HG03064 (cell line): ENCODE measurements at regions not wholly inside any gene's neighbourhood (a gene's known extent, or its start where the extent isn't known, plus 50 kb on each side); places are given as distances from the start of the nearest gene placed in this dataset.

Experiments used
- ATAC-seq: cut with Tn5 transposase; IDR thresholded peaks from one replicate; pipeline ENCODE4 v1.9.1; 2021; ENCODE audit warnings: low read depth; ENCODE audit not compliant: unreplicated experiment

DNA sequence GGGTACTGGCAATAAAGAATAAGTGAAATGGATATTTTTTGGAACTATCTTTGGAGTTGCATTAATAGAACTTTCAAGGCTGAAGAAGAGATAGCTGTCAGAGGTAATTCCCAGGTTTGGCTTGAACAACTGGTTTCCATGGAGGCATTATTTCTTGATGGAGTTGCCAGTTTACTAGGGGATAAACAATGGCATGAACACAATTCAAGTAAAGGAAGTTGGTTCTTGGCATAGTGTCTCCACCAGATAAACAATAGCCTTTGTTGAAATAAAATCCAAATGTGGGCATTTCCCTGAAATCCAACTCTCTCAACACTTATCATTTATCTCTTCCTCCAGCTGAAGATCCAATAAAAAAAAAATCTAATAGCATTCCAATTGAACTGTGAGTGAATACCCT, 454.9 kb downstream of the C6orf118 start:
- no peak for ATAC-seq

GRCh38 chr6:164845773-164846172, 463.6 kb downstream of the C6orf118 start:
- no peak for ATAC-seq

- ATAC-seq, result no peak
Observed at GRCh38 chr6:164842085-164842484, 467.3 kb downstream of the C6orf118 start.

GRCh38 chr6:164838068-164838615, 471.3 kb downstream of the C6orf118 start:
- no peak for ATAC-seq

GRCh38 chr6:164836486-164836885, 472.9 kb downstream of the C6orf118 start:
- ATAC-seq, result no peak

- ATAC-seq, result no peak
Observed at GRCh38 chr6:164832410-164832809, 477.0 kb downstream of the C6orf118 start.

DNA sequence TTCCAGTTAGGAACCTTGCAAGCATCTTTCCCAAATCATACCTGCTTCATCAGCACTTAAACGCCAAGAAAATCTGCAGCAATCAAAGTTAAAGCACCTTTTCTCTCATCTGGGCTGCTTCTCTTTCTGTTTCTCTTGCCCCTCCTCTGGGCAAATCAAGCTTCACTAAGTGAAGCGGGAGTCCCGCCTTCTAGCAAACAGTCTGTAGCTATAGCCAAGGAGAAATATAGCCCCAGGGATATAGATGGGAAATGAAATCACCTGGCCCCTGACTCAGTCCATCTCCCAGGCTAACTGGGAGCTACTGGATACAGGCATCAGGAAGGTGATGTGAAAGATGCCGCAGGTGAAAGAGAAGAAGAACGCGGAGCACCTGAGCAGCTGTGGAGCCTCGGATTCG, 481.9 kb downstream of the C6orf118 start:
- no peak for ATAC-seq

DNA sequence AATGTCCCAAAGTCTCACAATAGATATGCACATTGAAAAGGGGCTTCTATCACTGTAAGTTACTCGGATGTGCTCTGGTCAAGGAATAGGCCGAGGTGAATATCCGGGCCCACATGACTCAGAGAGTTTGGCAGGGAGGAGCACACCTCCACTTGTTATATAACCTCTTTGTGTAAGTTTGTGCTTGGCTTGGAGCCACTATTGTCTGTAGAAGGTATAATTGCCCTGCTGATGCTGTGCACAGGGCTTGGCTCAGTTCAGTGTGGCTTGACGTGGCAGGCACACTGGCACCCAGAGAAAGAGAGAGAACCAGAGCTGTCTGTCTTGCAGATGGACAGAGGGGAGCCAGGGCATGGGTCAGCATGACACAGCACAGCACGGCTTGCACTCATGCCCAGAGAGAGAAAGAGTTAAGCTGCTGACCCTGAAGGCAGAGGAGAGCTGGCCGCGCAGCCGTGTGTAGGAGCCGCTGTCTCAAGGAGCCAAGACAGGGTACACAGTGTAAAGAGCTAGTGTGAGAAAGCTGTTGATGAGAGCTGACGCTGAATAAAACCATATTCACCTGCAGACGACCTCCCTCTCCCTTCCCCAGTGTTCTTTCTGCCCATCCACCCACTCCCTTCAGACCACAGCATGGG, 482.5 kb downstream of the C6orf118 start:
- no peak for ATAC-seq

DNA sequence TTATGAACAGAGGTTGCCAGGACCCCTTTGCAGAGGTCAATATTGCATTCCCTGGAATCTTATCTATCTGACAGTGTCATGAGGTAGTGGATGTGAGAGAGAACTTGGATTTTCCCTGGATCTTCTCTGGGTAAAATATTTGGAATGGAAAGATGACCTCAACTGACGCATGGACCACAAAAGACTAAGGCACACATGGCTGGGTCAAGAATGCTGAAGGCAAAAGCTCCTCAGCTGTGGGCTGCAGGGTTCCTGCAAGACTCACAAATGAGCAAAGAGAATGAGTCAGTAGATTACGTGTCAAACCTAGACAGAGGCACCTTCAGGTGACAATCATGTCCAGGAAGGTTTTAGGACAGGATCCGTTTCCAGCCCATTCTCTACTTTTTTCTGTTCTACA, 484.0 kb downstream of the C6orf118 start:
- ATAC-seq, result no peak

GRCh38 chr6:164817662-164818061, 491.7 kb downstream of the C6orf118 start:
- no peak for ATAC-seq

GRCh38 chr6:164812706-164813105, 496.7 kb downstream of the C6orf118 start:
- ATAC-seq, result no peak

- no peak for ATAC-seq
Observed at GRCh38 chr6:164807125-164807524, 502.3 kb downstream of the C6orf118 start.

GRCh38 chr6:164795056-164795815, 514.2 kb downstream of the C6orf118 start:
- ATAC-seq, result no peak

DNA sequence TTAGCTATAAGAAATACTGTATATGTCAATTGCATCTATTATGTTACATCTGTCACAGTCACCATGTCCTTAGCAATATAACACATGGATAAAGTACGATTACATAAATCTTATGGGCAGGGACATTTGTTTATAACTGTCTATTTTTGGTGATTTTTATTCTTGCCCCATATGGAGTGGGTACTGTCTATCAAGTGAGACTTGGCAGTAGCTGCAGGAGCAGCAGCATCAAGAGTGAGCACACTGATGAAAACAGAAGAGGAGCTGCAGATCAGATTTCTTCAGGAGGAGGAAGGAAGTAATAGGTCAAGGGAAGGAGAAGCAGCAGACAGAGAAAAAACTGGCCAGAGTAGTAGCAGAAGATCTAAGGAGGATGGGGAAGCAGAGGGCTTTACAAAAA, 516.7 kb downstream of the C6orf118 start:
- no peak for ATAC-seq

GRCh38 chr6:164791498-164791897, 517.9 kb downstream of the C6orf118 start:
- no peak for ATAC-seq

DNA sequence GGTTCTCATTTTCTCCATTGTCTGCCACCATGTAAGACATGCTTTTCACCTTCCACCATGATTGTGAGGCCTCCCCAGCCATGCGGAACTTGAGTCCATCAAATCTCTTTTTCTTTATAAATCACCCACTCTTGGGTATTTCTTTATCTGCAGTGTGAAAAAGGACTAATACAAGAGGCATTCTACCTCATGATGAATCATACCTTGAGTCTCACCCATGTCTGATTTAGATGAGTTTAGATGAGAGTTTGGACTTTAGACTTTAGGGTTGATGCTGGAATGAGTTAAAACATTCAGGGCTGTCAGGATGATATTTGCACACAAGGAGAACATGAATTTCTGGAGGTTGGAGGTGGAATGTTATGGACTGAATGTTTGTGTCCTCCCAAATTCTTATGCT, 545.6 kb downstream of the C6orf118 start:
- no peak for ATAC-seq

GRCh38 chr6:164757451-164757850, 552.0 kb downstream of the C6orf118 start:
- no peak for ATAC-seq

GRCh38 chr6:164756723-164757122, 552.7 kb downstream of the C6orf118 start:
- no peak for ATAC-seq

- no peak for ATAC-seq
Observed at GRCh38 chr6:164756142-164756541, 553.3 kb downstream of the C6orf118 start.

DNA sequence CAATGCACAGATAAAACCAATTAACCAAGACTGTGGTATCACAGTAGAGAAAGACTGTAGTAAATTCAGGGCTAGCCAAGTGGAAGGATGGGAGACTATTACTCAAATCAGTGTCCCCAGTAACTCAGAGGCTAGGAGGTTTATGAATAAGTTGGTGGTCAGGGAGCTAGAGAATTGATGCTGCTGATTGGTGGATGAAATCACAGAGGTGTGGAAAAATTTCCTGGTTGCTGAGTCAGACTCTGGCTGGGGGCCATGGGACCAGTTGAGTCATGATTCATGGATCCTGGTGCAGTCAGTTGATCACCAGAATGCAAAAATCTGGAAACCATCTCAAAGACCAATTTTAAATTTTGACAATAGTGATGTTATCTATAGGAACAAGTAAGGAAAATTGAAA, 555.9 kb downstream of the C6orf118 start:
- ATAC-seq, result no peak

GRCh38 chr6:164751395-164751794, 558.0 kb downstream of the C6orf118 start:
- no peak for ATAC-seq

GRCh38 chr6:164750128-164750527, 559.3 kb downstream of the C6orf118 start:
- ATAC-seq, result no peak
